CD4-positive, alpha-beta T cell treated with Interleukin-12 subunit alpha and Interleukin-12 subunit beta, for 1 hour (primary cell): ENCODE measurements at regions not wholly inside any gene's neighbourhood (a gene's known extent, or its start where the extent isn't known, plus 50 kb on each side); places are given as distances from the start of the nearest gene placed in this dataset.

Source experiments
- DNase-seq: peaks from one replicate; pipeline ENCODE4 v3.0.0-alpha.2; 2020

- DNase-seq, result no peak
These were observed 309.2 kb downstream of the LIG4 start for GRCh38 chr13:107906131-107906530.

- no peak for DNase-seq
These were observed 313.3 kb downstream of the LIG4 start for GRCh38 chr13:107901996-107902562.

- no peak for DNase-seq
These were observed 314.1 kb downstream of the LIG4 start for GRCh38 chr13:107901230-107901629.

- DNase-seq, result no peak
These were observed 314.6 kb downstream of the LIG4 start for GRCh38 chr13:107900775-107901174.

DNA sequence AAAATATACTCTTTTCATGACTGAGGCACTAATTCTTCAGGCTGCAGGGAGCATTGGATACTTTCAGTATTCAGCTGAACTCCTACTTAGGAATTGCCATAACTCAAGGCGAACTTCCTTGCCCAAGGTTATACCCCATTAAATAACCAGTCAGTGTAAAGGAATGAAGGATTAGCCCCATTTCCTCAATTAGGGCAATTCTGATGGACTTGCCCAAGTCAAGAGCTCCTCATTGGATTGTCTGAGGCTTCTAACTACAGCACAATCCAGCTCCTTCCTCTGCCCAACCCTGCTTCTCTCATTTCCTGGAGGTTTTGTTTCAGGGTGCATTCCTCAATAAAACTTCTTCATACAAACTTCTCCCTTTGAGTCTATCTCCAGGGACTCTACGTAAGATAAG, 329.2 kb downstream of the LIG4 start:
- DNase-seq, result no peak

GRCh38 chr13:107884564-107884963, 330.8 kb downstream of the LIG4 start:
- no peak for DNase-seq

DNA sequence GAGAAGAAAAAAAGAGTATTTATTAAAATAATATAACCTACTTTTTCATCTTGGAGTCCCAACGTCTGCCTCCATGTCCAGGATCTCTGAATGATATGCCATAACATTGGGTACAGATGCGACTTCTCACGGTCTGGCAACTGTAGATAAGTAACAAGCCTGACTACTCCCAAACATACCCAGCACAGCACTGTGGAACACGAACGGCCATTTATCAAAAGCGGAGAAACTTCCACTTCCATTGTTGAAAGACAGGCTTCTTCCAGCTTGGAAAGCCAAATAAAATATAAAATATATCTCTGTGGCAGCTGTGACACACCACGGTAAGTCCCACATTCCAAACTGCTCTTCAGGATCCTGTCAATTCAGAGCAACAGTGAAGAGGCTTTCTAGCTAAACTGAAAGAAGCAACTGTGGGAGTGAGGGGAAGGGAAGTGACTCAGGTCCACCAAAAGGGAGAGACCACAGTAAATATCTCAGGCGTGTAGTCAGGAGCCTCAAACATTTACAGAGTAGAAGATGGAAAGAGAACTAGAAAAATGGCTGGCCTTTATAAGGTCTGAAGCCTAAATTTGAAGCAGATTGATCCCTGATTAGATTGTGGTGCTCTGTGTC, 331.7 kb downstream of the LIG4 start:
- DNase-seq, result no peak

GRCh38 chr13:107882708-107883560, 332.4 kb downstream of the LIG4 start:
- DNase-seq, result no peak

- no peak for DNase-seq
These were observed 334.0 kb downstream of the LIG4 start for GRCh38 chr13:107881362-107881761.

DNA sequence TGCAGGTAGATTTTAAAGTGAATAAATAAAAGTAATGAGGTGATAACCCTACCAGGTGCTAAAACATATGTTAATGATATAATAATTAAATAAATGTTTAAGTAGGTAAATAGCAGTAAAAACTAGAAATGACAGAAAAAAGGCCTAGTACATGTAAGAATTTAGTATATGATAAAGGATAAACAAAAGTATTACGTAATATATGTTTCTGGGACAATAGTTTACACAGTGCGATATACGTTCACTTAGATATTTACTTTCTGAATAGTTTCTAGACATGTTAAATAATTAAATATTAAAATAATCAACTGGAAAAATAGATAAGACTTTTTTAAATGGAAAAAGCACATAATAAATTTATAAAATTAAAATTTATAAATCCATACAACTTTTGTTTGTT, 340.9 kb downstream of the LIG4 start:
- no peak for DNase-seq

DNA sequence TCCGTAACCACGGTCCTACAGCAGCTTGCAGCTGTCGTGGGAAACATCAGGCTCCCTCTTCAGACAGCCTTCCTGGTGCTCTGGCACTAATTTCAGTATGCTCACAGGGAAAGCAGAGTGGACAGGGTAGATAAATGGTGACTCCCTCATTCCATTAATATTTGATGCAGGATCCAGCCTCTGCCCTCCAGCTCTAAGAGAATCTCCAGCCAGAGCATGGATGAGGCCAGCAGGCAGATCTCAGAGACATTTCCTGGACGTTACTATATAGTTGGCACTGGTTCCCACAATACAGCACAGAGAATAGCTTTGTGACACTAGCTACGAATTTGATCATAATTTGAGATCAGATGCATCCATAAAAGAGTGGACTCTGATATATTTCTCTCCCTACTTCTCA, 341.4 kb downstream of the LIG4 start:
- no peak for DNase-seq

- no peak for DNase-seq
These were observed 344.9 kb downstream of the LIG4 start for GRCh38 chr13:107870400-107870799.

DNA sequence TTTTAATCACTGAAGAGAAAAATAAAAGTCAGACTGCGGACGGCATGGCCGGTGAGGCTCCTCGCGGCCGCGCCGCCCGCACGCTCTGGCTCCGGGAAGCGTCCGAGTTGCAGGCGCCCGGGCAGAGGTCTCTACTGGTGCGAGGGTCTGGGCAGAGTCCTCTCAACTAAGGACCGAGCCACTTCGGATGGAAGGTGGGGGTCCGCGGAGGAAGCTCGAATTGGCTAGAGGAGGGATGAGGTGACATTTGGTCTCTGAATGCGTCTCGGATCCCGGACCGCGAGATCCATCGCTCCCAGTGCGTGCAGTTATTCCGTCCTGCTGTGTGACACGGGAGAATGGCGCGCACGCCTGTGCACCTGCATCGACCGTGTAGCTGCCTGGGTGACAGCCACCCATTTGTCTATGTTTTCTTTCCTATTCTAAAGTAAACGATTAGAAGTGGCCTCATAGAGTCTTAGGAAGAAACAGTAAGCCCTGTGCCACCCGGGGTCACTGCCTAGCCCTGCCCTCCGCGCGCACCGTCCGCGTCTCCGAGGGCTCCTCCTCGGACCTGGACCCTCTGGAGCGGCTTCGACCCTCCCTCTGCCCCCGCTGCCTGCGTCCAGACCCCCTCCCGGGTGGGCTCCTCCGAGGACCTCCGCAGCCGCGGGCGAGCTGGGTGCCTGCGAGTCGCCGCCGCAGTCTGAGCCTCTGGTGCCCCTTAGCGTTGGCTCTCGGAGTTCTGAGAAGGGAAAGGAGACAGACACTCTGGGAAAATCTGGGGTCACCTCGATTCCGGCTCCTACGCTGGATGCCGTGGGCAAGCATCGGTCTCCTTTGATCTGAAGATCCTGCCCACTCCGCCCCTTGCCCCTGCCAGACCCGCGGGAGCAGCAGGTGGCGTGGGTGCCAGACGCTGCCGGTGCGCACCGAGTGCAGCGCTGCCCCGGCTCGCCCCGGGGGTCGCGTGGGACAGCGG, 347.4 kb downstream of the LIG4 start:
- DNase-seq, result no peak

DNA sequence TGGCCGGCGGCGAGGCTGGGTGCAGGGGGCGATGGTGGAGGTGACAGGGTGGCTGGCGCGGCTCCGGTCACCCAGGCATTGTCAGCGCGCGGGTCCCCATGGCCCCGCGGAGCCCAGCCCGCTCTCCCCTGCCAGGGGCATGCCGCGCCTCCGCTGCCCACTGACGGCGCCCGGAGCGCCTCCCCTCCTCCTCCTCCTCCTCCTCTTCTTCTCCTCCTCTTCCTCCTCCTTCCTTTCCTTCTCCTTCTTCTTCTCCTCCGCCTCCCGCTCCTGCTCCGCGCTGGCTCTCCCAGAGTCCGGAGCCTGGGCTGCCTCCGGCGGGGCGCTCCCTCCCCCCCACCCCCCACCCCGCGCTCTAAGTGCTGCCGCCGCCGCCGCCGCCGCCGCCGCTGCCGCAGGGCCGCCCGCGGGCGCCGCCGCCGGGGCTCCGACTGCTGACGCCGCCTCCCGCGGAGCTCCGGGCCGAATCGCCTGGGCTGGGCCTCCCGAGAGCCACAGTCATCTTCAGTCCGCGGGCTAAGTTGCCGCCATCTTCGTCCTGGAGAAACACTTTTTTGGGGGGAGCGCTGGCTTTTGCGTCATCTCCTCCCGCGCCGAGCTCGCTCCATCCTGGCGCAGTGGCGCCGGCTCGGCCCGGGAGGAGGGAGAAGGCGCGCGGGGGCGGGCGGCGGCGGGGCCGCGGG, 348.3 kb downstream of the LIG4 start:
- DNase-seq, result no peak

GRCh38 chr13:107866032-107866940, 349.1 kb downstream of the LIG4 start:
- DNase-seq, result no peak

DNA sequence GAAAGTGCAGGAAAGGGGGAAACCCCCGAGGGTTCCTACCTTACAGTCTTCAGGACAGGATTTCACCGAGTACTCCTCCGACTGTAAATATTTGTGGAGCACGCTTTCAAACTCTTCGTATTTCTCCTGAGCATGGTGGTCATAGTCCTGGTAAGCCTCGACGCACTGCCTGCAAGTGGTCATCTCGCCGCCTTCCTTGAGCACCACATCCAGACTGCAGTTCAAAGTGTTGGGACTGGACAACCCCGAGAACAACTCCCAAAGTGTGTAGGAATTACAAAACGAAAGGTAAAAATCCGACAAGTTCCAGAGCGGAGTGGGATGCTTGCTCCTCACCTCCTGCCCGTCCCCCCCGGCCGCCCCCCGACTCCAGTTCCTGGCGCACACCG, 349.7 kb downstream of the LIG4 start:
- DNase-seq, result no peak

- DNase-seq, result no peak
These were observed 350.1 kb downstream of the LIG4 start for GRCh38 chr13:107865318-107865575.

GRCh38 chr13:107864543-107865317, 350.6 kb downstream of the LIG4 start:
- DNase-seq, result no peak

GRCh38 chr13:107860284-107860683, 355.1 kb downstream of the LIG4 start:
- DNase-seq, result no peak

DNA sequence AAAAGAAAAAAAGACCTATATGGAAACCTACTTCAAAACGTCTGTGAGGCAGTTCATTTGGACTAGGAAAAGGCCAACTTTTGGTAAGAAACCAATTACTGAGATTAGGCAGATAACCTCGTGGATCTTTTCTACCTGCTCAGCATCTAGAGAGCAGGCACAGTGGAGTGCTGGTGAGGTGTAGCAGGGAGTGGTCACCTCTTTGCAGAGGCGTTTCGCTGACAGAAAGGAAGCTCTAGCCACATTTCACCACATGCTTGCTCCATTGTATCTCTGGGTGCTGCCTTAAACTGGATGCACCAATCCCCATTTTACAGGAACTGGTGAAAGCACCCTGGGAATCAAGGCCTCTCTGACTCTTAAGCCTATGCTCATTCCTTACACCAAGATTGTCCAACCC, 360.5 kb downstream of the LIG4 start:
- no peak for DNase-seq

- DNase-seq, result no peak
These were observed 363.3 kb downstream of the LIG4 start for GRCh38 chr13:107852072-107852471.
